ENCODE measurements at regions not wholly inside any gene's neighbourhood (a gene's known extent, or its start where the extent isn't known, plus 50 kb on each side); places are given as distances from the start of the nearest gene placed in this dataset.

DNA sequence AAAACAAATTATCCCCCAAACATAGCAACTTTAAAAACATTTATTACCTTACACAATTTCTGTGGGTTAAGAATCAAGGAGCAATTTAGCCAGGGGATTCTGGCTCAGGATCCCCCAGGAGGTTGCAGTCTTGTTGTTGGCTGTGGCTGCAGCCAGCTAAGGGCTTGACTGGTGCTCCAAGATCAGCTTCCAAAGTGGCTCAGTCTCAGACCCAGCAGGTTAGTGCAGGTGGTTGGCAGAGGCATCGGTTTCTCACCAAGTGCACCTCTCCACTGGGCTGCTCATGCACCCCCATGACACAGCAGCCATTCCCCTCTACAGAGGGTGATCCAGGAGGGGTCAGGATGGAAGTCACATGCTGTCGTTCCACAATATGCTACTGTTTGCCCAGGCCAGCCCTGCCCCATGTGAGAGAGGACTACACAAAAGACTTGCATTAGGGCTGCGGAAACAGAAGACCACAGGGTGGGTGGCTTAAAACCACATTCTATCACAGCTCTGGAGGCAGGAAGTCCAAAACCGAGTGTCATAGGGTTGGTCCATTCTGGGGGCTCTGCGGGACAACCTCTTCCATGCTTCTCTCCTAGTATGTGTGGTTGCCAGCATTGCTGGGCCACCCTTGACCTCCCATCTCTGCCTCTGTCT, 125.8 kb downstream of the C6orf118 start:
- DNase-seq (ENCODE audit: low read depth, low spot score): no peak
- H3K4me3 ChIP-seq: no peak overlapping the region
- H3K9ac ChIP-seq (ENCODE audit: insufficient read length): no peak overlapping the region
- H3K36me3 ChIP-seq (ENCODE audit: insufficient read depth, low read length): no peaks in the 10 kb centered on the region
- no peaks in the 10 kb centered on the region for H3K9me3 ChIP-seq (ENCODE audit: low read depth, low read length)
- no peak overlapping the region for H3K27ac ChIP-seq
- no peak for TF ChIP-seq EZH2 (IDR thresholded peaks at IDR 0.05)
- no peak for TF ChIP-seq POLR2AphosphoS5 (IDR thresholded peaks at IDR 0.05; ENCODE audit: borderline replicate concordance, low read depth, low read length)
- no peak for TF ChIP-seq FOXP2 (optimal IDR thresholded peaks at IDR 0.05; ENCODE audit: control extremely low read depth, extremely low read length, insufficient read depth)

DNA sequence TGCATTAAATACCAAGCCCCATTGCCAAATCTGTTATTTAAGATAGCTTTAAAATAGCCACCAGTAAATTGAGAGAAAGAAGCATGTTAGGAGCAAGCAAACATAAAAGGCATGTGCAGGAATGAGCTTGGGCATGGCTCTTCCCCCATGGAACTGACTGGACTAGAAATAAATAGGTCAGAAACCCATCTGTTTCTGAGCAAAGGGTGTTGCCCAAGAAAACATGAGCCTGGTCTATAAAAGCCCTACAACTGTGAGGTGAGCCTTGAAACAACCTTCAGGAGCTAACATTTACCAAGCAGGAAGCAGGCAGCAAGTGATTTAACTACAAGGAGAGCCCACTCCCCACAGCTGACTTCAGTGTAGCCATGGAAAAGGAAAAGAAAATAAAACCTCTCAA, 126.3 kb downstream of the C6orf118 start:
- no peak overlapping the region for H3K4me3 ChIP-seq
- no peak overlapping the region for H3K9ac ChIP-seq (ENCODE audit: insufficient read length)
- no peak for TF ChIP-seq EZH2 (IDR thresholded peaks at IDR 0.05)
- no peak for TF ChIP-seq POLR2AphosphoS5 (IDR thresholded peaks at IDR 0.05; ENCODE audit: borderline replicate concordance, low read depth, low read length)
- no peak for TF ChIP-seq FOXP2 (optimal IDR thresholded peaks at IDR 0.05; ENCODE audit: control extremely low read depth, extremely low read length, insufficient read depth)
- DNase-seq (ENCODE audit: low read depth, low spot score): no peak
- no peaks in the 10 kb centered on the region for H3K9me3 ChIP-seq (ENCODE audit: low read depth, low read length)
- H3K27ac ChIP-seq: no peak overlapping the region
- H3K36me3 ChIP-seq (ENCODE audit: insufficient read depth, low read length): no peaks in the 10 kb centered on the region

DNA sequence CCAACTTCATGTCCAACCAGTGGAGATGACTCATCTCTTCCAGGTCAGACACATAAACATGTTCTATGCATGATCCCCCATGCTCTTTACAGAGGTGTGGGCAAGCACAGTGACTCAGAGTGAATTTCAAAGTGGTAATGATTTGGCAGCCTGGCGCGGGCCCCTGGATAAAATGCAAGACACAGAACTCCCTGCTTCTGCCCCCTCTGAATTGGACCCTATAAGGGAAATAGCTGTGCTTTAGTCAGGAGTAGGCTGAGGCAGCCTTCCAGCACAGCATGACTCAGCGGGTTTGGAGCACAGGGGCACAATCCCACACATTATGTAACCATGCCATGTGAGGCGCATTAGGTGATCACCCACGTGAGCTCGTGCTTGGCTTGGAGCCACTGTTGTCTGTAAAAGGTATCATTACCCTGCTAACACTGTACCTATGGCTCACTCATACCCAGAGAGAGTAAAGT, 127.4 kb downstream of the C6orf118 start:
- Histone ChIP-seq H3K4me3 (no peak overlapping the region), H3K9ac (ENCODE audit: insufficient read length) (no peak overlapping the region), H3K36me3 (ENCODE audit: insufficient read depth, low read length) (no peaks in the 10 kb centered on the region), H3K27ac (no peak overlapping the region), H3K9me3 (ENCODE audit: low read depth, low read length) (no peaks in the 10 kb centered on the region)
- no peak for TF ChIP-seq FOXP2 (optimal IDR thresholded peaks at IDR 0.05; ENCODE audit: control extremely low read depth, extremely low read length, insufficient read depth)
- TF ChIP-seq EZH2 (IDR thresholded peaks at IDR 0.05): no peak
- TF ChIP-seq POLR2AphosphoS5 (IDR thresholded peaks at IDR 0.05; ENCODE audit: borderline replicate concordance, low read depth, low read length): no peak
- no peak for DNase-seq (ENCODE audit: low read depth, low spot score)

DNA sequence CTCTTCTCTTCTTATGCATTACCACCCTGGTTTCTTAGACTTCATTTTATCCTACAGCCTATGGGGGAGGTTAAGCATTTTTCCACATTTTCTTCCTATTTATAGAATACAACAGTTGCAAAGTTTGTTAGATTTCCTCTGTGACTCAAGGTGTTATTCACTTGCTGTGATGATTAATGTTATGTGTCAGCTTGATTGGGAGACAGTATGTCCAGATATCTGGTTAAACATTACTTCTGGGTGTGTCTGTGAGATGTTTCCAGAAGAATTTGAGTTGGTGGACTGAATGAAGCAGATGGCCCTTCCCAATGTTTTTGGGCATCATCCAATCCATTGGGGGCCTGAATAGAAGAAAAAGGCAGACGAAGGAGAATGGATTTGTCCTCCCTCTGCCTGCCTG, 131.3 kb downstream of the C6orf118 start:
- no peak for DNase-seq (ENCODE audit: low read depth, low spot score)
- Histone ChIP-seq H3K4me3 (no peak overlapping the region), H3K27ac (no peak overlapping the region), H3K9me3 (ENCODE audit: low read depth, low read length) (no peaks in the 10 kb centered on the region), H3K9ac (ENCODE audit: insufficient read length) (no peak overlapping the region), H3K36me3 (ENCODE audit: insufficient read depth, low read length) (no peaks in the 10 kb centered on the region)
- TF ChIP-seq FOXP2 (optimal IDR thresholded peaks at IDR 0.05; ENCODE audit: control extremely low read depth, extremely low read length, insufficient read depth) (no peak), POLR2AphosphoS5 (IDR thresholded peaks at IDR 0.05; ENCODE audit: borderline replicate concordance, low read depth, low read length) (no peak), EZH2 (IDR thresholded peaks at IDR 0.05) (no peak)

DNA sequence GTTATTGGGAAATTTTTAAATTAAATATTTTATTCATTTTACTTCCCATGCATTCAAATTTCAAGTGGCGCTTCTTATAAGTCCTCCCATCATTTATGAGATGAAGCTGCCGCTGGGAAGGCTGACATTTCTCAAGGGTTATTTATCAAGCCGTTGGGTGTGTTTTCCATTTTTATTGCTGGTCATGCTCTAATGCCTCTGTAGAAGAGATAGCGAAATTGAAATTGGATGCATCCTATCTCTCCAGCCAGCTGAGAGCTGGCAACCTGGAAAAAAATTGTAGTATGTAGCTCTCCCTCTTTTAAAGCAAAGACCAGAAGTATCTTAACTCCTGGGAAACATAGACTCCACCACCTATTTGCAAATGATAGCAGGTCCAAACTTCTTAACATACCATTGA, 135.9 kb downstream of the C6orf118 start:
- Histone ChIP-seq H3K9me3 (ENCODE audit: low read depth, low read length) (no peaks in the 10 kb centered on the region), H3K27ac (no peak overlapping the region), H3K9ac (ENCODE audit: insufficient read length) (no peak overlapping the region), H3K36me3 (ENCODE audit: insufficient read depth, low read length) (no peaks in the 10 kb centered on the region), H3K4me3 (no peak overlapping the region)
- no peak for TF ChIP-seq FOXP2 (optimal IDR thresholded peaks at IDR 0.05; ENCODE audit: control extremely low read depth, extremely low read length, insufficient read depth)
- no peak for TF ChIP-seq POLR2AphosphoS5 (IDR thresholded peaks at IDR 0.05; ENCODE audit: borderline replicate concordance, low read depth, low read length)
- no peak for TF ChIP-seq EZH2 (IDR thresholded peaks at IDR 0.05)
- no peak for DNase-seq (ENCODE audit: low read depth, low spot score)

DNA sequence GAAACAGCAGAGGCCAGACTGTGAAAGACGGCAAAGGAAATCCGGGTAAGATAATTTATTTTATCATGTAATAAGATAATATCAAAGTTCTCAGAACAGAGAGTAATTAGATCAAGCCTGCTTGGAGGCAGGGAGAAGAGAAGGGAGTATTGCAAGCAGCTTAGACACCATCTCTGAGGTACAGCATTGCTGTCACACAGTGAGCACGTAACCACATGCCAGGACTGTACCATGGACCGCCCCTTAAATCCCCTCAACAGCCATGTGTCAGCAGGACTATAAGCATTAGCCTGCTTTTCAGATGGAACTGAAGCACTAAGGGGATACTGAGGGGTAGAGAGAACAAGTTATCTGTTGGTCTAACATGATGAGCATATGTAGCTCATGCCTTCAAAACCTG, 141.5 kb downstream of the C6orf118 start:
- Histone ChIP-seq H3K36me3 (ENCODE audit: insufficient read depth, low read length) (no peaks in the 10 kb centered on the region), H3K27ac (no peak overlapping the region), H3K9ac (ENCODE audit: insufficient read length) (no peak overlapping the region), H3K9me3 (ENCODE audit: low read depth, low read length) (no peaks in the 10 kb centered on the region), H3K4me3 (no peak overlapping the region)
- no peak for TF ChIP-seq EZH2 (IDR thresholded peaks at IDR 0.05)
- no peak for TF ChIP-seq POLR2AphosphoS5 (IDR thresholded peaks at IDR 0.05; ENCODE audit: borderline replicate concordance, low read depth, low read length)
- no peak for TF ChIP-seq FOXP2 (optimal IDR thresholded peaks at IDR 0.05; ENCODE audit: control extremely low read depth, extremely low read length, insufficient read depth)
- DNase-seq (ENCODE audit: low read depth, low spot score): no peak

DNA sequence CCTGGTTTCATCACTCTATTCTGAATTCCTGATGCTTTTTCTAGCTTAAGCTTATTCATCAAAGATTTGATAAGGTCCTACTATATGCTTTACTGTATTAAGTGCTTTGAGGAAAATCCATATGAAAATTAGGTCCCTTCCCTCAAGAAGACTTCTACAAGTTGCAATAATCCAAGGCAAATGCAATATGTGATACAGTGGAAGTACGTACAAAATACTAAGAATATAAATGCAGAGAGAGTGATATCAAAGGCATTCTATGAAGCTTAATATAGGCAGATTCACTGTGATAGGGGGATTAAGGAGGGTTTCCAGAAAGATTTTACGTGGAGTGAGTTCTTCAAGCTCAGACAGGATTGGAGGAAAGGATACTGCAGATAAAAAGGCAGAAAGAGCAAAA, 142.1 kb downstream of the C6orf118 start:
- no peak for DNase-seq (ENCODE audit: low read depth, low spot score)

DNA sequence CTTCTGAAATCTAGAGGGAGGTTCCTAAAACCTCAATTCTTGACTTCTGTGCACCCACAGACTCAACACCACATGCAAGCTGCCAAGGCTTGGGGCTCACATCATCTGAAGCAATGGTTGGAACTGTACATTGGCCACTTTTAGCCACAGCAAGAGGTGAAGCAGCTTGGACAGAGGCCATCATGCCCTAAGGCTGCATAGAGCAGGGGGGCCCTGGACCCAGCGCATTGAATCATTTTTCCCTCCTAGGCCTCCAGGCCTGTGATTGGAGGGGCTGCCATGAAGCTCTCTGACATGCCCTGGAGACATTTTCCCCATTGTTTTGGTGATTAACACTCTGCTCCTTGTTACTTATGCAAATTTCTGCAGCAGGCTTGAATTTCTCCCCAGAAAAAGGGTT, 145.9 kb downstream of the C6orf118 start:
- Histone ChIP-seq H3K4me3 (no peak overlapping the region), H3K9me3 (ENCODE audit: low read depth, low read length) (no peaks in the 10 kb centered on the region), H3K27ac (no peak overlapping the region), H3K36me3 (ENCODE audit: insufficient read depth, low read length) (no peaks in the 10 kb centered on the region), H3K9ac (ENCODE audit: insufficient read length) (no peak overlapping the region)
- TF ChIP-seq POLR2AphosphoS5 (IDR thresholded peaks at IDR 0.05; ENCODE audit: borderline replicate concordance, low read depth, low read length) (no peak), FOXP2 (optimal IDR thresholded peaks at IDR 0.05; ENCODE audit: control extremely low read depth, extremely low read length, insufficient read depth) (no peak), EZH2 (IDR thresholded peaks at IDR 0.05) (no peak)
- DNase-seq (ENCODE audit: low read depth, low spot score): no peak

More for the DNA sequence above, 142.1 kb downstream of the C6orf118 start:
- H3K4me3 ChIP-seq: no peak overlapping the region
- H3K27ac ChIP-seq: no peak overlapping the region
- H3K36me3 ChIP-seq (ENCODE audit: insufficient read depth, low read length): no peaks in the 10 kb centered on the region
- H3K9me3 ChIP-seq (ENCODE audit: low read depth, low read length): no peaks in the 10 kb centered on the region
- TF ChIP-seq POLR2AphosphoS5 (IDR thresholded peaks at IDR 0.05; ENCODE audit: borderline replicate concordance, low read depth, low read length) (no peak), EZH2 (IDR thresholded peaks at IDR 0.05) (no peak), FOXP2 (optimal IDR thresholded peaks at IDR 0.05; ENCODE audit: control extremely low read depth, extremely low read length, insufficient read depth) (no peak)
- H3K9ac ChIP-seq (ENCODE audit: insufficient read length): no peak overlapping the region

DNA sequence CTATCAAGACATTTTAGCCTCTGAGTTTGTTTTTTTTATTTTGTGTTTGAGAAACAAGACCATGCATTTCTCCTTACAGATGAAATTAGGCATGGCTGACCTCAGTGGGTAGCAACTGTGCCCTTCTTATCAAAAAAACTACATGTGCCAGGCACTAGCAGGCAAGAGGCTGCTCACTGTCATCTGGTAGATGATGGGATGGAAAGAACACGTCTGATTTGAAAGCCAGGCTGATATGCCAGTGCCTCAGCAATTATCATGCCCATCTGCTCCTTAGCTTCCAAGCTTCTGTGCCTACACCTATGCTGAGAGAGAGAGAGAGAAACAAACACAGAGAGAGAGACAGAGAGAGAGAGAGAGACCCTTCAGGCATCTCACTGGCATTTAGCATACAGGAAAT, 149.9 kb downstream of the C6orf118 start:
- Histone ChIP-seq H3K9ac (ENCODE audit: insufficient read length) (no peak overlapping the region), H3K4me3 (no peak overlapping the region), H3K36me3 (ENCODE audit: insufficient read depth, low read length) (no peaks in the 10 kb centered on the region), H3K9me3 (ENCODE audit: low read depth, low read length) (no peaks in the 10 kb centered on the region), H3K27ac (no peak overlapping the region)
- no peak for DNase-seq (ENCODE audit: low read depth, low spot score)
- no peak for TF ChIP-seq FOXP2 (optimal IDR thresholded peaks at IDR 0.05; ENCODE audit: control extremely low read depth, extremely low read length, insufficient read depth)
- no peak for TF ChIP-seq POLR2AphosphoS5 (IDR thresholded peaks at IDR 0.05; ENCODE audit: borderline replicate concordance, low read depth, low read length)
- TF ChIP-seq EZH2 (IDR thresholded peaks at IDR 0.05): no peak
